ENCODE measurements at regions not wholly inside any gene's neighbourhood (a gene's known extent, or its start where the extent isn't known, plus 50 kb on each side); places are given as distances from the start of the nearest gene placed in this dataset.

DNA sequence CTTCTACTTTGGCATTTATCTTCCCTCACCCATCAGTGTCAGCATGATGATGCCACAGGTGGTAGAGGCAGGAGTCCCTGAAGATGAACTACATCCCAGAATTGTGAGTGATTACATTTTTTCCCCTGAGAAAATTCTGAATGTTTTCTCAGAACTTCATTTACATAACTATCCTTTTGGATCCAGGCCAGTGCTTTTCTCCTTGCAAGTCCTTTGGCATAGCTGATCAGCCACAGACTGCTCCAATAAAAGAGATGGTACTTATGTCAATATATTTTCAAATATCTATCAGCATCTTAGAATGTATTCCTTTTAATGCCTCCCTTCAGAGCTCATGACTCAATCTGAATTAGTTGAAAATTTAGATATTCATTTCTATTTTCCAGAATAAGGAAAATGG, 135.5 kb downstream of the IQUB start:
- TF ChIP-seq CTCF (IDR thresholded peaks at IDR 0.05) (no peak), EP300 (IDR thresholded peaks at IDR 0.05) (no peak), POLR2A (IDR thresholded peaks at IDR 0.05) (no peak)

All from upper lobe of left lung (tissue), 4 donors.